ENCODE measurements at regions not wholly inside any gene's neighbourhood (a gene's known extent, or its start where the extent isn't known, plus 50 kb on each side); places are given as distances from the start of the nearest gene placed in this dataset.

GRCh38 chr11:96506953-96507354 lies 117.1 kb downstream of the JRKL start:
- TF ChIP-seq CTCF (IDR thresholded peaks at IDR 0.05; ENCODE audit: low read depth, low read length), result no peak
- TF ChIP-seq EZH2phosphoT487 (IDR thresholded peaks at IDR 0.05; ENCODE audit: low read depth), result no peak

Measured in OCI-LY3 (cell line).